Astrocyte of the spinal cord (primary cell): ENCODE measurements at regions not wholly inside any gene's neighbourhood (a gene's known extent, or its start where the extent isn't known, plus 50 kb on each side); places are given as distances from the start of the nearest gene placed in this dataset.
"Not testable (repeated sequence)": the region's sequence is repeated elsewhere in the genome, so short reads cannot be mapped to it uniquely, and the experiment has no call there.

Experiments
- DNase-seq: peaks from one replicate; pipeline ENCODE4 v3.0.0; 2011; ENCODE audit warnings: low read depth, low spot score
- H3K4me3 ChIP-seq: 2 replicates; pipeline ENCODE4 v1.5.1; 2011; ENCODE audit warnings: low read depth, mild to moderate bottlenecking, low read length, moderate library complexity
- in situ Hi-C: cut with HindIII; loops from 2 replicates; pipeline ENCODE4 v1.10.0; 2017; ENCODE audit warnings: low sequenced_read_pairs
- TF ChIP-seq, protein P1 (sequence below): IDR thresholded peaks from 2 replicates; pipeline ENCODE4 v1.5.1; 2012; ENCODE audit warnings: low read depth, mild to moderate bottlenecking, low read length, inconsistent platforms

GRCh38 chr5:142402752-142403318 is 78.0 kb upstream of the SPRY4 start:
- DNase-seq: no peak
- H3K4me3 ChIP-seq: no peak overlapping the region
- in situ Hi-C loops: no loop called here
- TF ChIP-seq, protein P1, sequence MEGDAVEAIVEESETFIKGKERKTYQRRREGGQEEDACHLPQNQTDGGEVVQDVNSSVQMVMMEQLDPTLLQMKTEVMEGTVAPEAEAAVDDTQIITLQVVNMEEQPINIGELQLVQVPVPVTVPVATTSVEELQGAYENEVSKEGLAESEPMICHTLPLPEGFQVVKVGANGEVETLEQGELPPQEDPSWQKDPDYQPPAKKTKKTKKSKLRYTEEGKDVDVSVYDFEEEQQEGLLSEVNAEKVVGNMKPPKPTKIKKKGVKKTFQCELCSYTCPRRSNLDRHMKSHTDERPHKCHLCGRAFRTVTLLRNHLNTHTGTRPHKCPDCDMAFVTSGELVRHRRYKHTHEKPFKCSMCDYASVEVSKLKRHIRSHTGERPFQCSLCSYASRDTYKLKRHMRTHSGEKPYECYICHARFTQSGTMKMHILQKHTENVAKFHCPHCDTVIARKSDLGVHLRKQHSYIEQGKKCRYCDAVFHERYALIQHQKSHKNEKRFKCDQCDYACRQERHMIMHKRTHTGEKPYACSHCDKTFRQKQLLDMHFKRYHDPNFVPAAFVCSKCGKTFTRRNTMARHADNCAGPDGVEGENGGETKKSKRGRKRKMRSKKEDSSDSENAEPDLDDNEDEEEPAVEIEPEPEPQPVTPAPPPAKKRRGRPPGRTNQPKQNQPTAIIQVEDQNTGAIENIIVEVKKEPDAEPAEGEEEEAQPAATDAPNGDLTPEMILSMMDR: no peak

- in situ Hi-C loops: no loop called here
- DNase-seq: no peak
- no peak overlapping the region for H3K4me3 ChIP-seq
- TF ChIP-seq, protein P1: no peak
Measured at GRCh38 chr5:142400415-142400814, 75.6 kb upstream of the SPRY4 start.

DNA sequence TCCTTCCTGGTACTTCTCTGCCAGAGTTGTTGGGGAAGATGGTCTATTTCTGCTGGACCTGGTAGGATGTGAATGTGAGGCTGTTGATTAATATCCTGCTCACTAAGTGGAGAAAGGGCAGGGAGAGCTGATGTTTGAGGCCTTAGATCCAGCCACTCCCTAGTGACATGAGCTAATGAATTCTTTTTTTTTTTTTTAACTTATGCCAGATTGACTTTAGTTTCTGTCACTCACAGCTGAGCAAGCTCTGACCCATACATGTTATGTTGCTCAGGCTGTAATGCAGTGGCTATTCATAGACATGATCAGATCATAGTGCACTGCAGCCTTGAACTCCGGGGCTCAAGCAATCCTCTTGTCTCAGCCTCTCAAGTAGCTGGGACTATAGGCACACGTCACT is 75.1 kb upstream of the SPRY4 start:
- in situ Hi-C loops: no loop called here
- TF ChIP-seq, protein P1: no peak
- H3K4me3 ChIP-seq: no peak overlapping the region
- no peak for DNase-seq

DNA sequence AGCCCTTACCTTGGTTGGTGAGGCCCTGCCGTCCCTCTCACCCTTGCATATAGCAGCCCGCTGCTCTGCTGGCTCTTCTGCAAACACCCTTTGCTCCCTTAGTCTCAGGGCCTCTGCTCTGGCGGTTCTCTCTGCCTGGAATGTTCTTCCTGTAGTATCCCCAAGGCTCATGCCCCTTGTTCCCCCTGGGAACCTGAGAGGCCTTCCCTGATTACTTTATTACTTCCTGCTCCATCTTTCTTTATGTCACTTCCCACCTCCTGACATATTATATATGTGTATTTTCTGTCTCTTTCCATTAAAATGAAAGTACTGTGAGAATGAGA is 73.9 kb upstream of the SPRY4 start:
- no peak for DNase-seq
- no peak overlapping the region for H3K4me3 ChIP-seq
- in situ Hi-C loops: no loop called here
- TF ChIP-seq, protein P1: no peak

- in situ Hi-C loops, H3K4me3 ChIP-seq, DNase-seq: not testable (repeated sequence)
Measured at GRCh38 chr5:142398011-142398729, 73.3 kb upstream of the SPRY4 start.

- TF ChIP-seq, protein P1: no peak
- no peak overlapping the region for H3K4me3 ChIP-seq
- in situ Hi-C loops: no loop called here
- DNase-seq: no peak
Measured at GRCh38 chr5:142397178-142397577, 72.4 kb upstream of the SPRY4 start.

GRCh38 chr5:142396436-142397038 is 71.7 kb upstream of the SPRY4 start:
- in situ Hi-C loops: no loop called here

More at GRCh38 chr5:142396436-142397038, 71.7 kb upstream of the SPRY4 start:
- no peak overlapping the region for H3K4me3 ChIP-seq
- no peak for DNase-seq
- TF ChIP-seq, protein P1: no peak
